IMR-90 (cell line): ENCODE measurements at regions not wholly inside any gene's neighbourhood (a gene's known extent, or its start where the extent isn't known, plus 50 kb on each side); places are given as distances from the start of the nearest gene placed in this dataset.

Source experiments
- ATAC-seq: fragments of 200-7000 bp; cut with Tn5 transposase; 2 replicates; pipeline ENCODE4 v1.9.1; 2020; ENCODE audit warnings: low read depth, mild to moderate bottlenecking, moderate library complexity
- BruUV-seq: library from RNA; stranded (reverse); fragments of 400-500 nt; replicated peaks from 2 replicates; lab custom pipeline; 2021; lab: Mats Ljungman, UMichigan
- CTCF ChIA-PET: fragments of 300-600 bp; formaldehyde crosslinking; extraction: SDS; loops from one replicate; lab custom pipeline; 2021; ENCODE audit warnings: antibody characterized with exemption; lab: Yijun Ruan, JAX
- POLR2A ChIA-PET: fragments of 300-600 bp; sonication (Branson Sonifier 250); formaldehyde crosslinking; loops from one replicate; lab custom pipeline; 2022; ENCODE audit warnings: antibody characterized with exemption; ENCODE audit not compliant: unreplicated experiment; lab: Charles Lee
- DNase-seq: peaks from one replicate; pipeline ENCODE4 v3.0.0; 2013
- H2AFZ ChIP-seq: replicated peaks from 2 replicates; pipeline ENCODE3; 2013; ENCODE audit warnings: low read length, mild to moderate bottlenecking; ENCODE audit not compliant: poor library complexity
- H2AK5ac ChIP-seq: 2 replicates; pipeline ENCODE4 v1.6.1; 2013; ENCODE audit warnings: low read depth, low read length, inconsistent platforms
- H2AK9ac ChIP-seq: replicated peaks from 2 replicates; pipeline ENCODE3; 2013; ENCODE audit warnings: mild to moderate bottlenecking, low read depth, low read length, moderate library complexity; ENCODE audit not compliant: poor library complexity
- H2BK120ac ChIP-seq: 2 replicates; pipeline ENCODE4 v1.6.1; 2013; ENCODE audit warnings: low read depth, low read length, inconsistent platforms
- H2BK15ac ChIP-seq: 3 replicates; pipeline ENCODE4 v1.6.1; 2013; ENCODE audit warnings: low read depth, low read length, inconsistent platforms
- H2BK20ac ChIP-seq: 2 replicates; pipeline ENCODE4 v1.6.1; 2013; ENCODE audit warnings: low read depth, mild to moderate bottlenecking, inconsistent platforms, low read length, moderate library complexity
- H2BK5ac ChIP-seq: 2 replicates; pipeline ENCODE4 v1.6.1; 2013; ENCODE audit warnings: mild to moderate bottlenecking, low read depth, low read length, inconsistent platforms; ENCODE audit not compliant: poor library complexity, severe bottlenecking
- H3K14ac ChIP-seq: replicated peaks from 2 replicates; pipeline ENCODE4 v1.6.1; 2013; ENCODE audit warnings: low read depth, low read length, inconsistent platforms
- H3K18ac ChIP-seq: 2 replicates; pipeline ENCODE4 v1.6.1; 2013; ENCODE audit warnings: low read depth, low read length, control low read depth
- H3K23ac ChIP-seq: 2 replicates; pipeline ENCODE4 v1.6.1; 2013; ENCODE audit warnings: low read depth, low read length, inconsistent platforms
- H3K27ac ChIP-seq: 2 replicates; pipeline ENCODE4 v1.5.1; 2013; ENCODE audit warnings: mild to moderate bottlenecking, control low read depth, low read length; ENCODE audit not compliant: insufficient read depth
- H3K27me3 ChIP-seq: 2 replicates; pipeline ENCODE4 v1.6.1; 2013; ENCODE audit warnings: low read length; ENCODE audit not compliant: control insufficient read depth, insufficient read depth
- H3K36me3 ChIP-seq: 2 replicates; pipeline ENCODE4 v1.6.1; 2013; ENCODE audit warnings: low read length, mixed read lengths; ENCODE audit not compliant: control insufficient read depth, insufficient read depth
- H3K4ac ChIP-seq: 2 replicates; pipeline ENCODE4 v1.6.1; 2013; ENCODE audit warnings: low read depth, low read length, inconsistent platforms
- H3K4me1 ChIP-seq: 2 replicates; pipeline ENCODE4 v1.6.1; 2013; ENCODE audit warnings: low read length, mixed read lengths; ENCODE audit not compliant: control insufficient read depth, insufficient read depth
- H3K4me2 ChIP-seq: 2 replicates; pipeline ENCODE4 v1.6.1; 2013; ENCODE audit warnings: low read depth, mild to moderate bottlenecking, control low read depth, low read length, moderate library complexity
- H3K4me3 ChIP-seq: 2 replicates; pipeline ENCODE4 v1.5.1; 2013; ENCODE audit warnings: low read depth, mild to moderate bottlenecking, control low read depth, low read length, moderate library complexity; ENCODE audit not compliant: insufficient read depth
- H3K56ac ChIP-seq: 2 replicates; pipeline ENCODE4 v1.6.1; 2013; ENCODE audit warnings: low read length, inconsistent platforms; ENCODE audit not compliant: insufficient read depth; ENCODE audit errors: extremely low read depth
- H3K79me1 ChIP-seq, 2 experiments: 2 replicates each; pipeline ENCODE4 v1.6.1; 2013; ENCODE audit warnings: low read length in 2 of 2, inconsistent platforms in 1 of 2, low read depth in 1 of 2
- H3K9ac ChIP-seq: 2 replicates; pipeline ENCODE4 v1.6.1; 2013; ENCODE audit warnings: low read depth, low read length, control low read depth
- H3K9me1 ChIP-seq: 2 replicates; pipeline ENCODE4 v1.6.1; 2013; ENCODE audit warnings: low read length, inconsistent platforms; ENCODE audit not compliant: insufficient read depth
- H3K9me3 ChIP-seq: 2 replicates; pipeline ENCODE4 v1.6.1; 2013; ENCODE audit warnings: low read length; ENCODE audit not compliant: control insufficient read depth, insufficient read depth
- H4K20me1 ChIP-seq: 2 replicates; pipeline ENCODE4 v1.6.1; 2013; ENCODE audit warnings: low read length, inconsistent platforms; ENCODE audit not compliant: insufficient read depth
- H4K5ac ChIP-seq: 2 replicates; pipeline ENCODE4 v1.6.1; 2013; ENCODE audit warnings: mild to moderate bottlenecking, low read depth, low read length, control low read depth
- H4K8ac ChIP-seq, 2 experiments: 2 replicates each; pipeline ENCODE4 v1.6.1; 2013; ENCODE audit warnings: low read depth in 2 of 2, low read length in 2 of 2, control low read depth in 1 of 2, inconsistent platforms in 1 of 2
- H4K91ac ChIP-seq: 2 replicates; pipeline ENCODE4 v1.6.1; 2013; ENCODE audit warnings: low read depth, low read length, inconsistent platforms; ENCODE audit not compliant: insufficient read depth
- CHD1 ChIP-seq: IDR thresholded peaks from 2 replicates; pipeline ENCODE4 v1.6.1; 2012; ENCODE audit warnings: low read depth, low read length, improper control_type of control experiment
- MAFK ChIP-seq: IDR thresholded peaks from 2 replicates; pipeline ENCODE4 v1.6.1; 2012; ENCODE audit warnings: low read depth, low read length, improper control_type of control experiment
- MAZ ChIP-seq: IDR thresholded peaks from 2 replicates; pipeline ENCODE4 v1.6.1; 2012; ENCODE audit warnings: low read depth, mild to moderate bottlenecking, low read length, improper control_type of control experiment, moderate library complexity, borderline replicate concordance
- NFE2L2 ChIP-seq: fragments of 150-350 bp; IDR thresholded peaks from 2 replicates; pipeline ENCODE4 v1.6.1; 2016; ENCODE audit warnings: low read depth, mild to moderate bottlenecking, low read length
- WGBS, 2 experiments: methylation state at CpG; one replicate each; pipeline versions ENCODE4 v1.1.5 to v1.1.7; 2013; ENCODE audit warnings: missing lambda C conversion rate in 2 of 2; ENCODE audit not compliant: insufficient read length in 1 of 2; ENCODE audit errors: extremely low coverage in 2 of 2; 5-methylcytosine and 5-hydroxymethylcytosine counted together
- dilution Hi-C: fragments of 300-500 bp; cut with HindIII; formaldehyde crosslinking; loops from one replicate; pipeline ENCODE4 v1.14.3; 2018; ENCODE audit warnings: low sequenced_read_pairs; ENCODE audit not compliant: unreplicated experiment
- in situ Hi-C: fragments of 300-500 bp; cut with MboI; formaldehyde crosslinking; loops from 3 replicates; pipeline ENCODE4 v1.14.3; 2019; ENCODE audit warnings: low sequenced_read_pairs, inconsistent platforms, mixed read lengths
- intact Hi-C: fragments of 100-400 bp; cut with micrococcal nuclease; formaldehyde crosslinking; loops from 2 replicates; pipeline ENCODE4 v1.10.0; 2022
- TF ChIP-seq, protein P1 (sequence below): conservative IDR thresholded peaks from 2 replicates; pipeline ENCODE4 v1.5.1; 2012; ENCODE audit warnings: mild to moderate bottlenecking, low read depth, low read length, improper control_type of control experiment
- TF ChIP-seq, protein P2 (sequence below): fragments of 150-350 bp; IDR thresholded peaks from 2 replicates; pipeline ENCODE4 v1.6.1; 2016; ENCODE audit warnings: low read depth, mild to moderate bottlenecking, low read length, moderate library complexity, borderline replicate concordance

DNA sequence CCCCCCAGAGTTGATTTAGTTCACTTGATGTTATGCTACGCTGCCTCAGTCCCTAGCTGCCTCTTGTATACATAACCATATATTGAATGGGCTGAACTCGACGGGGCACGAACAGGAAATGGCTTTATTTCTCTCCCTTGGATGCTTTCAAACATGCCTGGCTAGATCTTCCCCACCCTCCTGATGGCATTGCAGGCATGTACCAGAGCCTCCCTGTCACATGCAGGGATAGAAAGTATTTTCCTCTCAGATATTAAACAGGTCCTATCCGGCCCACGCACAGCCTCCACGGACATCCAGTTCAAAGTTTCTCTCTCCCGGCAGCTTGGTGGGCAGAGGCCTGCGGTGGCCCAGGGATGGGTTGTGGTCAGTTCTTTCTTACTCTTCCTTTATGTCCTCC lies 422.1 kb downstream of the RPS24 start:
- H2AFZ ChIP-seq: no peak overlapping the region
- no peak overlapping the region for H4K8ac ChIP-seq
- no peak overlapping the region for H2BK15ac ChIP-seq
- H3K56ac ChIP-seq: no peak overlapping the region
- ChIA-PET POLR2A (no interaction called here), CTCF (no interaction called here)
- no peaks in the 10 kb centered on the region for H3K36me3 ChIP-seq
- H3K27me3 ChIP-seq: no peaks in the 10 kb centered on the region
- WGBS, 2 experiments: 72% methylated on average over 3 of the region's 9 CpGs; no CpG with 5 or more reads in 1 of the 2 experiments
- H3K4me2 ChIP-seq: no peak overlapping the region
- no peak overlapping the region for H3K4ac ChIP-seq
- H3K27ac ChIP-seq: no peak overlapping the region
- no peaks in the 10 kb centered on the region for H3K79me1 ChIP-seq
- no peak overlapping the region for H2BK120ac ChIP-seq
- DNase-seq (no peak), ATAC-seq (no peak)
- H3K18ac ChIP-seq: no peak overlapping the region
- peak overlapping the region; percentile 56; the same call in 1 of the 2 replicates for H2AK5ac ChIP-seq
- no TSS peak for BruUV-seq
- H4K5ac ChIP-seq: no peak overlapping the region
- H3K9ac ChIP-seq: no peak overlapping the region
- dilution Hi-C loops (no loop called here), in situ Hi-C loops (no loop called here), intact Hi-C loops (no loop called here)
- H3K23ac ChIP-seq: no peak overlapping the region
- H4K91ac ChIP-seq: no peak overlapping the region
- peak overlapping the region; percentile 22; the same call in 1 of the 2 replicates for H2BK20ac ChIP-seq
- H4K20me1 ChIP-seq: no peaks in the 10 kb centered on the region
- no peak overlapping the region for H3K4me3 ChIP-seq
- H3K9me1 ChIP-seq: peaks cover 16% of the 10 kb centered on the region
- no peak overlapping the region for H2BK5ac ChIP-seq
- peaks cover 14% of the 10 kb centered on the region for H3K4me1 ChIP-seq
- TF ChIP-seq MAFK (no peak), NFE2L2 (no peak), MAZ (no peak), CHD1 (no peak)
- TF ChIP-seq, protein P1, sequence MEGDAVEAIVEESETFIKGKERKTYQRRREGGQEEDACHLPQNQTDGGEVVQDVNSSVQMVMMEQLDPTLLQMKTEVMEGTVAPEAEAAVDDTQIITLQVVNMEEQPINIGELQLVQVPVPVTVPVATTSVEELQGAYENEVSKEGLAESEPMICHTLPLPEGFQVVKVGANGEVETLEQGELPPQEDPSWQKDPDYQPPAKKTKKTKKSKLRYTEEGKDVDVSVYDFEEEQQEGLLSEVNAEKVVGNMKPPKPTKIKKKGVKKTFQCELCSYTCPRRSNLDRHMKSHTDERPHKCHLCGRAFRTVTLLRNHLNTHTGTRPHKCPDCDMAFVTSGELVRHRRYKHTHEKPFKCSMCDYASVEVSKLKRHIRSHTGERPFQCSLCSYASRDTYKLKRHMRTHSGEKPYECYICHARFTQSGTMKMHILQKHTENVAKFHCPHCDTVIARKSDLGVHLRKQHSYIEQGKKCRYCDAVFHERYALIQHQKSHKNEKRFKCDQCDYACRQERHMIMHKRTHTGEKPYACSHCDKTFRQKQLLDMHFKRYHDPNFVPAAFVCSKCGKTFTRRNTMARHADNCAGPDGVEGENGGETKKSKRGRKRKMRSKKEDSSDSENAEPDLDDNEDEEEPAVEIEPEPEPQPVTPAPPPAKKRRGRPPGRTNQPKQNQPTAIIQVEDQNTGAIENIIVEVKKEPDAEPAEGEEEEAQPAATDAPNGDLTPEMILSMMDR: no peak
- TF ChIP-seq, protein P2, sequence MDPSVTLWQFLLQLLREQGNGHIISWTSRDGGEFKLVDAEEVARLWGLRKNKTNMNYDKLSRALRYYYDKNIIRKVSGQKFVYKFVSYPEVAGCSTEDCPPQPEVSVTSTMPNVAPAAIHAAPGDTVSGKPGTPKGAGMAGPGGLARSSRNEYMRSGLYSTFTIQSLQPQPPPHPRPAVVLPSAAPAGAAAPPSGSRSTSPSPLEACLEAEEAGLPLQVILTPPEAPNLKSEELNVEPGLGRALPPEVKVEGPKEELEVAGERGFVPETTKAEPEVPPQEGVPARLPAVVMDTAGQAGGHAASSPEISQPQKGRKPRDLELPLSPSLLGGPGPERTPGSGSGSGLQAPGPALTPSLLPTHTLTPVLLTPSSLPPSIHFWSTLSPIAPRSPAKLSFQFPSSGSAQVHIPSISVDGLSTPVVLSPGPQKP: no peak
- H3K9me3 ChIP-seq: no peaks in the 10 kb centered on the region
- no peak overlapping the region for H2AK9ac ChIP-seq
- no peak overlapping the region for H3K14ac ChIP-seq
